Renal cortical epithelial cell (primary cell): ENCODE measurements at regions not wholly inside any gene's neighbourhood (a gene's known extent, or its start where the extent isn't known, plus 50 kb on each side); places are given as distances from the start of the nearest gene placed in this dataset.

ENCODE experiments used
- DNase-seq: peaks from one replicate; pipeline ENCODE4 v3.0.0-alpha.2; 2011; ENCODE audit warnings: low read depth

GRCh38 chr6:30272032-30272431 is 54.7 kb upstream of the TRIM39 start:
- DNase-seq, result no peak

GRCh38 chr6:30267423-30267822 is 54.2 kb upstream of the TRIM26 start:
- no peak for DNase-seq

GRCh38 chr6:30265594-30265993 is 52.4 kb upstream of the TRIM26 start:
- no peak for DNase-seq

GRCh38 chr6:30265181-30265580 is 52.0 kb upstream of the TRIM26 start:
- no peak for DNase-seq

DNA sequence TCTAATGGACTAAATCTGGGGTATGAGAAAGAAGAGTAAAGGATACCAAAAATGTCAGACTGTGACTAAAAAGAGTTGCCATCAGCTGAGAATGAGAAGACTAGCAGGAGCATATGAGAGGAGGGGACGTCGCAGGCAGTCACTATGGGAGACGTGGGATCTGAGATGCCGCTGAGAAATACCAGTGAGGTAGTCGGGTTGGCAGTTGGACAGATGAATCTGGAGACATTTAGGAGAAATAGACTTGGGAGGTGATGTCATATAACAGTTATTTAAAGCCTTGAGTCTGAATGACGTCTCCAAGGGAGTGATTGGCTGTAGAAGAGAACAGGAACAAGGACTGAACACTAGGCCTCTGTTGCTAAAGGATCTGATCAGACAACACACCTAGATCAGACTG is 51.5 kb upstream of the TRIM26 start:
- no peak for DNase-seq

GRCh38 chr6:30263734-30264133 is 50.5 kb upstream of the TRIM26 start:
- DNase-seq, result peak; percentile 21
